Activated CD8-positive, alpha-beta T cell treated with anti-CD3 and anti-CD28 coated beads for 36 hours (primary cell): ENCODE measurements at regions not wholly inside any gene's neighbourhood (a gene's known extent, or its start where the extent isn't known, plus 50 kb on each side); places are given as distances from the start of the nearest gene placed in this dataset.

Experiments used
- ATAC-seq: fragments of 200-7000 bp; cut with Tn5 transposase; one replicate; pipeline ENCODE4 v1.10.0; 2021; ENCODE audit warnings: mild to moderate bottlenecking, moderate library complexity
- CTCF ChIA-PET: fragments of 350-600 bp; sonication (Branson Sonifier 250); formaldehyde crosslinking; loops from one replicate; lab custom pipeline; 2021; ENCODE audit warnings: antibody characterized with exemption; lab: Charles Lee
- POLR2A ChIA-PET: fragments of 350-600 bp; sonication (Branson Sonifier 250); formaldehyde crosslinking; loops from one replicate; lab custom pipeline; 2021; ENCODE audit warnings: antibody characterized with exemption; lab: Charles Lee
- DNase-seq: peaks from one replicate; pipeline ENCODE4 v3.0.0-alpha.2; 2020
- H3K27ac Mint-ChIP-seq: one replicate; pipeline ENCODE4 v1.8.0; 2021; ENCODE audit warnings: mild to moderate bottlenecking, mixed read lengths
- H3K27me3 Mint-ChIP-seq: one replicate; pipeline ENCODE4 v1.8.0; 2021; ENCODE audit warnings: mixed read lengths
- H3K36me3 Mint-ChIP-seq: one replicate; pipeline ENCODE4 v1.8.0; 2021; ENCODE audit warnings: low read depth, mixed read lengths
- H3K4me1 Mint-ChIP-seq: one replicate; pipeline ENCODE4 v1.8.0; 2021; ENCODE audit warnings: low read depth, mixed read lengths
- H3K4me3 Mint-ChIP-seq: one replicate; pipeline ENCODE4 v1.8.0; 2021; ENCODE audit warnings: mild to moderate bottlenecking, moderate library complexity, mixed read lengths
- H3K9me3 Mint-ChIP-seq: one replicate; pipeline ENCODE4 v1.8.0; 2021; ENCODE audit warnings: mixed read lengths
- CTCF ChIP-seq: fragments of 200-600 bp; IDR thresholded peaks from one replicate; pipeline ENCODE4 v1.8.0; 2022; ENCODE audit warnings: antibody characterized with exemption, mild to moderate bottlenecking
- intact Hi-C: fragments of 100-400 bp; cut with micrococcal nuclease; formaldehyde crosslinking; loops from one replicate; pipeline ENCODE4 v1.10.0; 2022

GRCh38 chr7:28338041-28338440 is 74.3 kb upstream of the CREB5 start:
- H3K9me3 Mint-ChIP-seq, result peaks cover 3% of the 10 kb centered on the region

GRCh38 chr7:28343462-28343861 is 68.9 kb upstream of the CREB5 start:
- TF ChIP-seq CTCF, result no peak
- no peaks in the 10 kb centered on the region for H3K4me1 Mint-ChIP-seq
- intact Hi-C loops, result no loop called here
- CTCF ChIA-PET, result no interaction called here
- H3K27me3 Mint-ChIP-seq, result peaks cover 1% of the 10 kb centered on the region
- H3K36me3 Mint-ChIP-seq, result no peaks in the 10 kb centered on the region
- no peak for DNase-seq
- POLR2A ChIA-PET, result no interaction called here
- ATAC-seq, result no peak
- H3K27ac Mint-ChIP-seq, result no peak overlapping the region
- no peaks in the 10 kb centered on the region for H3K9me3 Mint-ChIP-seq
- H3K4me3 Mint-ChIP-seq, result no peak overlapping the region

More at GRCh38 chr7:28338041-28338440, 74.3 kb upstream of the CREB5 start:
- no peak for TF ChIP-seq CTCF
- Mint-ChIP-seq H3K36me3 (no peaks in the 10 kb centered on the region), H3K4me3 (no peak overlapping the region), H3K4me1 (no peaks in the 10 kb centered on the region), H3K27ac (no peak overlapping the region), H3K27me3 (peaks cover 2% of the 10 kb centered on the region)
- ATAC-seq, result no peak
- CTCF ChIA-PET, result no interaction called here
- intact Hi-C loops, result no loop called here
- no peak for DNase-seq
- POLR2A ChIA-PET, result no interaction called here

GRCh38 chr7:28346256-28346655 is 66.1 kb upstream of the CREB5 start:
- Mint-ChIP-seq H3K27ac (no peak overlapping the region), H3K9me3 (no peaks in the 10 kb centered on the region), H3K4me1 (no peaks in the 10 kb centered on the region), H3K27me3 (peaks cover 1% of the 10 kb centered on the region), H3K36me3 (no peaks in the 10 kb centered on the region), H3K4me3 (no peak overlapping the region)
- ATAC-seq (no peak), DNase-seq (no peak)
- ChIA-PET CTCF (no interaction called here), POLR2A (no interaction called here)
- intact Hi-C loops, result no loop called here
- TF ChIP-seq CTCF, result no peak

- CTCF ChIA-PET, result interaction anchor here (1.9 kb wide), 1 partner anchor 14 kb away, joined by 4 read pairs; no protein-coding TSS in a partner anchor
Observed at GRCh38 chr7:28346676-28347363, 65.5 kb upstream of the CREB5 start.

More at GRCh38 chr7:28346676-28347363, 65.5 kb upstream of the CREB5 start:
- intact Hi-C loops, result no loop called here
- Mint-ChIP-seq H3K4me1 (no peaks in the 10 kb centered on the region), H3K4me3 (no peak overlapping the region), H3K27ac (no peak overlapping the region), H3K36me3 (no peaks in the 10 kb centered on the region), H3K27me3 (peaks cover 1% of the 10 kb centered on the region), H3K9me3 (no peaks in the 10 kb centered on the region)
- POLR2A ChIA-PET, result no interaction called here
- no peak for DNase-seq
- no peak for ATAC-seq
- TF ChIP-seq CTCF, result no peak
